SU-DHL-6 (cell line): ENCODE measurements at regions not wholly inside any gene's neighbourhood (a gene's known extent, or its start where the extent isn't known, plus 50 kb on each side); places are given as distances from the start of the nearest gene placed in this dataset.

Source experiments
- CTCF ChIP-seq: fragments of 200-600 bp; sonication (generic); IDR thresholded peaks from one replicate; pipeline ENCODE4 v1.5.1; 2017; ENCODE audit warnings: antibody characterized with exemption, mild to moderate bottlenecking, low read length, moderate library complexity; ENCODE audit not compliant: insufficient read depth, poor library complexity, severe bottlenecking
- EZH2phosphoT487 ChIP-seq: fragments of 200-600 bp; sonication (generic), shearing (Covaris generic); conservative IDR thresholded peaks from 2 replicates; pipeline ENCODE4 v1.6.1; 2018; ENCODE audit warnings: mild to moderate bottlenecking, antibody characterized with exemption, low read length, moderate library complexity, mixed read lengths

GRCh38 chr4:186008057-186008456 is 60.9 kb upstream of the TLR3 start:
- no peak for TF ChIP-seq CTCF
- TF ChIP-seq EZH2phosphoT487, result no peak
